Prostate gland (tissue), 2 donors: ENCODE measurements at regions not wholly inside any gene's neighbourhood (a gene's known extent, or its start where the extent isn't known, plus 50 kb on each side); places are given as distances from the start of the nearest gene placed in this dataset.

ENCODE experiments used
- CTCF ChIP-seq, 4 experiments: fragments of 200-600 bp in 2 of 4; fragments of 450-650 bp in 2 of 4; sonication (generic) in 2 of 4; IDR thresholded peaks; 1 replicate in 3 of 4; 2 replicates in 1 of 4; pipeline ENCODE4 v1.5.1; 2016 to 2019; ENCODE audit warnings: antibody characterized with exemption in 4 of 4, mild to moderate bottlenecking in 2 of 4, moderate library complexity in 2 of 4
- POLR2A ChIP-seq: fragments of 450-650 bp; IDR thresholded peaks from one replicate; pipeline ENCODE4 v1.6.1; 2016; ENCODE audit warnings: antibody characterized with exemption, mild to moderate bottlenecking

DNA sequence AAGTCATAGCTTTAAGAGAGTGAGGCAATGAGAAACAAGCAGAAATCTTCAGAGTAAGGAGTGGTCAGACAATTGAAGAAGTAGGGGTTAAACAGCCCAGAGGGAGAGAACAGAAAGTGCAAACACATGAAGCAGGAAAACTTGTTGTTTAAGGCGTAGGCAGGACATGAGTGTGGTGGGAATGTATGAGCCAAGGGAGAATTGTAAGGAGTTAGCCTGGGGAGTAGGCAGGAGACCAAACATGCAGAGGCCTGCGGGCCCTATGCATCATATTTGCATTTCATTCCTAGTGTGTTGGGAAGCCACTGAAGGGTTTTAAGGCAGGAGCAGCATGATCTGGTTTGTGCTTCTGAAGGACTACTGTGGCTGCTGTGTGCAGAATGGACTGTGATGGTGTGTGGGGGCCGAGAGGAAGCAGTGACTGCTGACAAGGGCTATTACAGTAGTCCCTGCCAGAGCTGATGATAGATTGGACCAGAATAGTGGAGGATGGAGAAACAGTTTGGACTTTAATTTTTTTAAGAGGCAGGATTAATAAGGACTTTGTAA, 179.9 kb upstream of the C11orf87 start:
- no peak for TF ChIP-seq CTCF (IDR thresholded peaks at IDR 0.05)
- TF ChIP-seq POLR2A, result no peak
